AG04449 (cell line): ENCODE measurements at regions not wholly inside any gene's neighbourhood (a gene's known extent, or its start where the extent isn't known, plus 50 kb on each side); places are given as distances from the start of the nearest gene placed in this dataset.
"Not testable (repeated sequence)": the region's sequence is repeated elsewhere in the genome, so short reads cannot be mapped to it uniquely, and the experiment has no call there.

Source experiments
- CTCF ChIA-PET: fragments of 350-600 bp; formaldehyde crosslinking; extraction: SDS; loops from one replicate; lab custom pipeline; 2021; ENCODE audit warnings: antibody characterized with exemption; lab: Yijun Ruan, JAX
- POLR2A ChIA-PET: fragments of 400-600, 350-600 bp; formaldehyde crosslinking; extraction: SDS; loops from one replicate; lab custom pipeline; 2020; ENCODE audit warnings: antibody characterized with exemption, inconsistent platforms; lab: Yijun Ruan, JAX
- DNase-seq: peaks from one replicate; pipeline ENCODE4 v3.0.0-alpha.2; 2010; ENCODE audit warnings: low read depth, low spot score
- H3K4me3 ChIP-seq: 2 replicates; pipeline ENCODE4 v1.5.1; 2011; ENCODE audit warnings: low read depth, mild to moderate bottlenecking, control low read depth, low read length
- CTCF ChIP-seq: IDR thresholded peaks from one replicate; pipeline ENCODE4 v1.5.1; 2011; ENCODE audit warnings: mild to moderate bottlenecking, moderate library complexity, low read length, control low read depth, inconsistent platforms; ENCODE audit not compliant: insufficient read depth; ENCODE audit errors: missing control alignments

GRCh38 chr3:5583920-5584319, 396.4 kb downstream of the EDEM1 start:
- no peak for DNase-seq
- no peak overlapping the region for H3K4me3 ChIP-seq
- ChIA-PET CTCF (no interaction called here), POLR2A (no interaction called here)
- TF ChIP-seq CTCF = no peak

GRCh38 chr3:5585085-5585484, 397.6 kb downstream of the EDEM1 start:
- TF ChIP-seq CTCF = no peak
- ChIA-PET CTCF (no interaction called here), POLR2A (no interaction called here)
- no peak overlapping the region for H3K4me3 ChIP-seq
- no peak for DNase-seq

DNA sequence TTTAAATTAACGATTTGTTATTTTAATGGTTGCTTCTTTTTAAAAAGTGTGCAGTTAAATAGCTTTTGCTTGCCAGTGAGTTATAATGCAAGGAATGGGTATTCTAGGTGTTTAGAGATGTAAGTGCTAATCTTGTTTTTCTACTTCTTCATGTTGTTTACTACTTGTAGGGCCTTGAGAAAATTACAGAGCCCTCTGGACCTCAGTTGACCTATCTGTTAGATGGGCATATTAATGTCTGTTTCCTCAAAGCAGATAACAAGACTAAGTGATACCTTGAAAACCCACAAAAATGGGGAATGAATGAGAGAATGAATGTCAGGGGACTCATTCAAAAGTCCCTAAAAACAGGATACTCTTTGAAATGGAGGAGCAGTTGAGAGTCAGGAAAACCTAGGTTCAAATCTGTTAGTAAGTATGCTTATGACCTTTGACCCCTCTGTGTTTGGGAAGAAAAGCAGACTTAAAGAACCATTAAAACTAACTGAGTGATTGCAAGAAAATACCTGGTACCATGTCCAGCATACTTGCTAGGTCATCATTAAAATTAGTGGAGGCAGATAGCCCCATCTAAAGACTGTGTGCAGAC, 419.5 kb downstream of the EDEM1 start:
- POLR2A ChIA-PET = no interaction called here

DNA sequence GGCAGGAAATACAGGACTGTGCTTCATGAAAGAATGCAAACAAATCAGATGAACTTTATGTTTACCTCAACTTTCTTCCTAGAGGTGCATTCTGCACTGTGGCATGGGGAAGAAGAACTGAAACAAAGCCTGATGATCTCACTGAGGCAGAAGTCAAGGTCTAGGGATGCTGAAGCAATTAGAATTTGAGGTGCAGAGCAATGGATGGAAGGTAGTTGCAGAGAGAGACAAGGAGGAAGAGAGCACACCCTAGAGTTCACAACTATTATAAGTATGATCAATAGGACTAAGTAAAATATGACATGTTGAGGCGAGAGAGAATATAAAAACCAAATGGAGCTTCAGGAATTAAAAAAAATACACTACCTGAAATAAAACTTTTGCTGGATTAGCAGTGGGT, 420.1 kb downstream of the EDEM1 start:
- ChIA-PET CTCF (no interaction called here), POLR2A (no interaction called here)
- TF ChIP-seq CTCF = no peak
- no peak overlapping the region for H3K4me3 ChIP-seq
- no peak for DNase-seq

More for the DNA sequence above, 419.5 kb downstream of the EDEM1 start:
- no peak for TF ChIP-seq CTCF
- no peak overlapping the region for H3K4me3 ChIP-seq
- DNase-seq = no peak
- CTCF ChIA-PET = no interaction called here

DNA sequence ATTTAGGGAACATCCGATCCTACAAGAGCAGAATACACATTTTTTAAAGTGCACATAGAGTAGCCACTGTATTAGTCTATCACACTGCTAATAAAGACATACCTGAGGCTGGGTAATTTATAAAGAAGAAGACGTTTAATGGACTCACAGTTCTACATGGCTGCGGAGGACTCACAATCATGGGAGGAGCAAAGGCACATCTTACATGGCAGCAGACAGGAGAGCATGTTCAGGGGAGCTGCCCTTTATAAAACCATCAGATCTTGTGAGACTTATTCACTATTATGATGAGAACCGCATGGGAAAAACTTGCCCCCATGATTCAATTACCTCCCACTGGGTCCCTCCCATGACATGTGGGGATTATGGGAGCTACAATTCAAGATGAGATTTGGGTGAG, 421.5 kb downstream of the EDEM1 start:
- H3K4me3 ChIP-seq, DNase-seq, CTCF ChIA-PET, POLR2A ChIA-PET: not testable (repeated sequence)

DNA sequence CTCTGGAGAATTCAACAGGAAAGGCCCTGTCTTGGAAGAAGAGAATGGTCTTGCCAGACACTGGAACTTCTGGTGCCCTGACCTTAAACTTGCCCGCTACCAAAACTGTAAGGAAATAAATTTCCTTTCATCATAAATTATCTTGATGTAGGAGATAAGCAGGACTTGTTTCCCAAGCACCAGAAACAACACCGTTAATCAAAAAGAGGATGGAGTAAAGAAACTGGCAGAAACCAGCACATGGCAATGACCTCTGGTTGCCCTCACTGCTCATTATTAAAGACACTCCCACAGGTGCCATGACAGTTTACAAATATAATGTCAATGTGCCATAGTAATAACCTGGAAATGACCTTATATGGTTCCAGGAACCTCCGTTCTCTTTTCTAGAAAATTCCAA, 426.1 kb downstream of the EDEM1 start:
- CTCF ChIA-PET = no interaction called here
- H3K4me3 ChIP-seq = no peak overlapping the region
- POLR2A ChIA-PET = no interaction called here

More for the DNA sequence above, 426.1 kb downstream of the EDEM1 start:
- no peak for TF ChIP-seq CTCF
- no peak for DNase-seq
